HEK293 (cell line): ENCODE measurements at regions not wholly inside any gene's neighbourhood (a gene's known extent, or its start where the extent isn't known, plus 50 kb on each side); places are given as distances from the start of the nearest gene placed in this dataset.

Experiments
- GLIS1 ChIP-seq: fragments of 450-650 bp; formaldehyde crosslinking; IDR thresholded peaks from 2 replicates; pipeline ENCODE4 v1.5.1; 2016; ENCODE audit warnings: missing biosample characterization, missing genetic modification characterization
- HOXA7 ChIP-seq: sonication (generic); formaldehyde crosslinking; IDR thresholded peaks from 2 replicates; pipeline ENCODE4 v1.8.1; 2022; ENCODE audit warnings: missing genetic modification reagents, borderline replicate concordance
- HOXC10 ChIP-seq: sonication (generic); formaldehyde crosslinking; IDR thresholded peaks from 2 replicates; pipeline ENCODE4 v1.8.1; 2023; ENCODE audit warnings: mild to moderate bottlenecking, missing genetic modification reagents
- KLF9 ChIP-seq: fragments of 450-650 bp; formaldehyde crosslinking; IDR thresholded peaks from 2 replicates; pipeline ENCODE4 v1.5.1; 2016; ENCODE audit warnings: missing biosample characterization, missing genetic modification characterization, low read depth
- PRDM1 ChIP-seq: fragments of 450-650 bp; formaldehyde crosslinking; IDR thresholded peaks from 2 replicates; pipeline ENCODE4; 2016; ENCODE audit warnings: missing biosample characterization, missing genetic modification characterization
- PRDM2 ChIP-seq: fragments of 450-650 bp; formaldehyde crosslinking; IDR thresholded peaks from 2 replicates; pipeline ENCODE4 v1.5.1; 2016; ENCODE audit warnings: missing biosample characterization, missing genetic modification characterization, borderline replicate concordance
- SP3 ChIP-seq: fragments of 450-650 bp; formaldehyde crosslinking; IDR thresholded peaks from 2 replicates; pipeline ENCODE4 v1.5.1; 2016; ENCODE audit warnings: missing biosample characterization, missing genetic modification characterization
- YY2 ChIP-seq: fragments of 450-650 bp; formaldehyde crosslinking; IDR thresholded peaks from 2 replicates; pipeline ENCODE4 v1.5.1; 2016; ENCODE audit warnings: missing biosample characterization, missing genetic modification characterization
- ZBTB26 ChIP-seq: fragments of 450-650 bp; formaldehyde crosslinking; optimal IDR thresholded peaks from 2 replicates; pipeline ENCODE3; 2016; ENCODE audit warnings: missing biosample characterization, mild to moderate bottlenecking, missing genetic modification characterization
- ZBTB44 ChIP-seq: fragments of 450-650 bp; IDR thresholded peaks from 2 replicates; pipeline ENCODE4 v1.5.1; 2018; ENCODE audit warnings: missing biosample characterization, mild to moderate bottlenecking, missing genetic modification characterization
- ZNF10 ChIP-seq: fragments of 450-650 bp; formaldehyde crosslinking; IDR thresholded peaks from 2 replicates; pipeline ENCODE4 v1.5.1; 2017; ENCODE audit warnings: missing biosample characterization, missing genetic modification characterization
- ZNF114 ChIP-seq: fragments of 450-650 bp; formaldehyde crosslinking; IDR thresholded peaks from 2 replicates; pipeline ENCODE4 v1.5.0; 2017; ENCODE audit warnings: missing biosample characterization, missing genetic modification characterization
- ZNF138 ChIP-seq: fragments of 450-650 bp; formaldehyde crosslinking; IDR thresholded peaks from 2 replicates; pipeline ENCODE4 v1.5.1; 2016; ENCODE audit warnings: missing biosample characterization, missing genetic modification characterization, borderline replicate concordance
- ZNF184 ChIP-seq: fragments of 450-650 bp; IDR thresholded peaks from 2 replicates; pipeline ENCODE4 v1.5.1; 2018; ENCODE audit warnings: missing biosample characterization, mild to moderate bottlenecking, missing genetic modification characterization
- ZNF2 ChIP-seq: fragments of 450-650 bp; formaldehyde crosslinking; IDR thresholded peaks from 2 replicates; pipeline ENCODE4 v1.5.1; 2016; ENCODE audit warnings: missing biosample characterization, missing genetic modification characterization
- ZNF223 ChIP-seq: fragments of 450-650 bp; formaldehyde crosslinking; IDR thresholded peaks from 2 replicates; pipeline ENCODE4 v1.5.1; 2016; ENCODE audit warnings: missing biosample characterization, missing genetic modification characterization
- ZNF248 ChIP-seq: fragments of 450-650 bp; formaldehyde crosslinking; IDR thresholded peaks from 2 replicates; pipeline ENCODE4 v1.5.1; 2017; ENCODE audit warnings: missing biosample characterization, missing genetic modification characterization
- ZNF341 ChIP-seq: fragments of 450-650 bp; formaldehyde crosslinking; IDR thresholded peaks from 2 replicates; pipeline ENCODE4; 2016; ENCODE audit warnings: low read depth, missing biosample characterization, missing genetic modification characterization
- ZNF362 ChIP-seq: fragments of 450-650 bp; formaldehyde crosslinking; IDR thresholded peaks from 2 replicates; pipeline ENCODE4 v1.5.1; 2016; ENCODE audit warnings: missing biosample characterization, missing genetic modification characterization
- ZNF398 ChIP-seq: fragments of 450-650 bp; formaldehyde crosslinking; IDR thresholded peaks from 2 replicates; pipeline ENCODE4 v1.5.1; 2017; ENCODE audit warnings: missing biosample characterization, missing genetic modification characterization
- ZNF558 ChIP-seq: fragments of 450-650 bp; formaldehyde crosslinking; IDR thresholded peaks from 2 replicates; pipeline ENCODE4 v1.5.1; 2016; ENCODE audit warnings: missing biosample characterization, missing genetic modification characterization
- ZNF561 ChIP-seq: fragments of 450-650 bp; IDR thresholded peaks from 2 replicates; pipeline ENCODE4 v1.5.1; 2018; ENCODE audit warnings: missing biosample characterization, missing genetic modification characterization, borderline replicate concordance
- ZNF629 ChIP-seq: fragments of 450-650 bp; formaldehyde crosslinking; IDR thresholded peaks from 2 replicates; pipeline ENCODE4 v1.5.1; 2017; ENCODE audit warnings: missing biosample characterization, missing genetic modification characterization
- ZNF692 ChIP-seq: fragments of 450-650 bp; formaldehyde crosslinking; IDR thresholded peaks from 2 replicates; pipeline ENCODE4 v1.5.1; 2016; ENCODE audit warnings: missing biosample characterization, missing genetic modification characterization
- ZNF785 ChIP-seq: fragments of 450-650 bp; formaldehyde crosslinking; IDR thresholded peaks from 2 replicates; pipeline ENCODE4 v1.5.1; 2016; ENCODE audit warnings: missing biosample characterization, missing genetic modification characterization
- ZNF830 ChIP-seq: fragments of 450-650 bp; IDR thresholded peaks from 2 replicates; pipeline ENCODE4 v1.5.0; 2018; ENCODE audit warnings: missing biosample characterization, missing genetic modification characterization, low read depth, mild to moderate bottlenecking, moderate library complexity
- ZSCAN5A ChIP-seq: fragments of 450-650 bp; formaldehyde crosslinking; IDR thresholded peaks from 2 replicates; pipeline ENCODE4 v1.5.1; 2016; ENCODE audit warnings: missing biosample characterization, missing genetic modification characterization

- TF ChIP-seq ZNF561 (tag by site-specific recombination) (no peak), ZNF138 (tag by site-specific recombination) (no peak), PRDM2 (tag by site-specific recombination) (no peak), ZNF223 (tag by site-specific recombination) (no peak), ZBTB26 (tag by site-specific recombination) (no peak), ZNF114 (tag by site-specific recombination) (no peak), ZNF785 (no peak), PRDM1 (tag by site-specific recombination) (peak; percentile 53; the same call in 1 of the 2 replicates), ZNF184 (tag by site-specific recombination) (no peak), ZNF629 (tag by site-specific recombination) (no peak), ZNF362 (tag by site-specific recombination) (no peak), YY2 (tag by site-specific recombination) (no peak), KLF9 (tag by site-specific recombination) (peak; percentile 97), ZNF341 (peak; percentile 50; the same call in 1 of the 2 replicates), ZNF830 (no peak), ZNF2 (tag by site-specific recombination) (no peak), HOXA7 (no peak), ZBTB44 (tag by site-specific recombination) (no peak), ZNF248 (no peak), ZNF398 (tag by site-specific recombination) (no peak), ZNF10 (tag by site-specific recombination) (no peak), GLIS1 (tag by site-specific recombination) (no peak), ZNF692 (tag by site-specific recombination) (no peak), ZNF558 (no peak), ZSCAN5A (no peak), SP3 (tag by site-specific recombination) (no peak), HOXC10 (CRISPR knock-in tag) (no peak)
Observed at GRCh38 chr6:26156850-26157250, 69.6 kb downstream of the HFE start (continued).
